ENCODE measurements at regions not wholly inside any gene's neighbourhood (a gene's known extent, or its start where the extent isn't known, plus 50 kb on each side); places are given as distances from the start of the nearest gene placed in this dataset.

- Histone ChIP-seq H3K9me3 (ENCODE audit: control insufficient read depth in 2 of 2, insufficient read depth in 1 of 2, low read depth in 1 of 2, low read length in 1 of 2) (peaks cover 0 to 3% of the 10 kb centered on the region in 2 donors), H3K27me3 (ENCODE audit: control insufficient read depth in 3 of 3, insufficient read depth in 3 of 3, low read length in 3 of 3) (no peaks in the 10 kb centered on the region), H3K4me3 (ENCODE audit: low read depth in 1 of 3, low read length in 3 of 3) (no peak overlapping the region), H3K36me3 (ENCODE audit: control insufficient read depth in 3 of 3, insufficient read depth in 2 of 3, low read depth in 1 of 3, low read length in 3 of 3) (no peaks in the 10 kb centered on the region), H3K4me1 (ENCODE audit: control insufficient read depth in 3 of 3, insufficient read depth in 2 of 3, low read depth in 1 of 3, low read length in 2 of 3) (no peaks in the 10 kb centered on the region), H3K27ac (ENCODE audit: low read depth in 1 of 3, low read length in 2 of 3) (no peak overlapping the region)
- WGBS, 3 donors: 65 to 76% (median 75%) methylated on average over 3 of the region's 3 CpGs
- FAIRE-seq: no peak
- no peak for DNase-seq
These were observed 666.7 kb upstream of the ADAMTS5 start for GRCh38 chr21:27633631-27634030.

- Histone ChIP-seq H3K4me3 (ENCODE audit: low read depth in 1 of 3, low read length in 3 of 3) (no peak overlapping the region), H3K4me1 (ENCODE audit: control insufficient read depth in 3 of 3, insufficient read depth in 2 of 3, low read depth in 1 of 3, low read length in 2 of 3) (no peaks in the 10 kb centered on the region), H3K27me3 (ENCODE audit: control insufficient read depth in 3 of 3, insufficient read depth in 3 of 3, low read length in 3 of 3) (no peaks in the 10 kb centered on the region), H3K36me3 (ENCODE audit: control insufficient read depth in 3 of 3, insufficient read depth in 2 of 3, low read depth in 1 of 3, low read length in 3 of 3) (no peaks in the 10 kb centered on the region), H3K9me3 (ENCODE audit: control insufficient read depth in 2 of 2, insufficient read depth in 1 of 2, low read depth in 1 of 2, low read length in 1 of 2) (peaks cover 0 to 3% of the 10 kb centered on the region in 2 donors), H3K27ac (ENCODE audit: low read depth in 1 of 3, low read length in 2 of 3) (no peak overlapping the region)
- no peak for FAIRE-seq
- WGBS, 3 donors: 15 to 37% (median 20%) methylated on average over 1 of the region's 1 CpG
- no peak for DNase-seq
These were observed 664.6 kb upstream of the ADAMTS5 start for GRCh38 chr21:27631471-27631870.

GRCh38 chr21:27622631-27623030 lies 655.7 kb upstream of the ADAMTS5 start:
- Histone ChIP-seq H3K27ac (ENCODE audit: low read depth in 1 of 3, low read length in 2 of 3) (no peak overlapping the region), H3K4me1 (ENCODE audit: control insufficient read depth in 3 of 3, insufficient read depth in 2 of 3, low read depth in 1 of 3, low read length in 2 of 3) (no peaks in the 10 kb centered on the region), H3K36me3 (ENCODE audit: control insufficient read depth in 3 of 3, insufficient read depth in 2 of 3, low read depth in 1 of 3, low read length in 3 of 3) (no peaks in the 10 kb centered on the region), H3K9me3 (ENCODE audit: control insufficient read depth in 2 of 2, insufficient read depth in 1 of 2, low read depth in 1 of 2, low read length in 1 of 2) (no peaks in the 10 kb centered on the region), H3K27me3 (ENCODE audit: control insufficient read depth in 3 of 3, insufficient read depth in 3 of 3, low read length in 3 of 3) (no peaks in the 10 kb centered on the region), H3K4me3 (ENCODE audit: low read depth in 1 of 3, low read length in 3 of 3) (no peak overlapping the region)
- FAIRE-seq: no peak
- DNase-seq: no peak
- WGBS, 3 donors: 82 to 90% (median 83%) methylated on average over 1 of the region's 1 CpG

GRCh38 chr21:27614231-27614630 lies 647.3 kb upstream of the ADAMTS5 start:
- FAIRE-seq (no peak), DNase-seq (no peak)
- Histone ChIP-seq H3K27me3 (ENCODE audit: control insufficient read depth in 3 of 3, insufficient read depth in 3 of 3, low read length in 3 of 3) (no peaks in the 10 kb centered on the region), H3K4me1 (ENCODE audit: control insufficient read depth in 3 of 3, insufficient read depth in 2 of 3, low read depth in 1 of 3, low read length in 2 of 3) (no peaks in the 10 kb centered on the region), H3K36me3 (ENCODE audit: control insufficient read depth in 3 of 3, insufficient read depth in 2 of 3, low read depth in 1 of 3, low read length in 3 of 3) (no peaks in the 10 kb centered on the region), H3K4me3 (ENCODE audit: low read depth in 1 of 3, low read length in 3 of 3) (no peak overlapping the region), H3K27ac (ENCODE audit: low read depth in 1 of 3, low read length in 2 of 3) (no peak overlapping the region), H3K9me3 (ENCODE audit: control insufficient read depth in 2 of 2, insufficient read depth in 1 of 2, low read depth in 1 of 2, low read length in 1 of 2) (peaks cover 0 to 2% of the 10 kb centered on the region in 2 donors)
- 73 to 80% (median 76%) methylated on average over 2 of the region's 2 CpGs for WGBS, 3 donors

- Histone ChIP-seq H3K4me3 (ENCODE audit: low read depth in 1 of 3, low read length in 3 of 3) (no peak overlapping the region), H3K27me3 (ENCODE audit: control insufficient read depth in 3 of 3, insufficient read depth in 3 of 3, low read length in 3 of 3) (no peaks in the 10 kb centered on the region), H3K27ac (ENCODE audit: low read depth in 1 of 3, low read length in 2 of 3) (no peak overlapping the region), H3K4me1 (ENCODE audit: control insufficient read depth in 3 of 3, insufficient read depth in 2 of 3, low read depth in 1 of 3, low read length in 2 of 3) (no peaks in the 10 kb centered on the region), H3K36me3 (ENCODE audit: control insufficient read depth in 3 of 3, insufficient read depth in 2 of 3, low read depth in 1 of 3, low read length in 3 of 3) (no peaks in the 10 kb centered on the region), H3K9me3 (ENCODE audit: control insufficient read depth in 2 of 2, insufficient read depth in 1 of 2, low read depth in 1 of 2, low read length in 1 of 2) (peaks cover 0 to 8% of the 10 kb centered on the region in 2 donors)
- 89 to 98% (median 93%) methylated on average over 9 of the region's 9 CpGs for WGBS, 3 donors
- FAIRE-seq (no peak), DNase-seq (no peak)
These were observed 639.5 kb upstream of the ADAMTS5 start for GRCh38 chr21:27606422-27606821.

- Histone ChIP-seq H3K36me3 (ENCODE audit: control insufficient read depth in 3 of 3, insufficient read depth in 2 of 3, low read depth in 1 of 3, low read length in 3 of 3) (no peaks in the 10 kb centered on the region), H3K4me3 (ENCODE audit: low read depth in 1 of 3, low read length in 3 of 3) (no peak overlapping the region), H3K27me3 (ENCODE audit: control insufficient read depth in 3 of 3, insufficient read depth in 3 of 3, low read length in 3 of 3) (no peaks in the 10 kb centered on the region), H3K27ac (ENCODE audit: low read depth in 1 of 3, low read length in 2 of 3) (no peak overlapping the region), H3K9me3 (ENCODE audit: control insufficient read depth in 2 of 2, insufficient read depth in 1 of 2, low read depth in 1 of 2, low read length in 1 of 2) (no peaks in the 10 kb centered on the region), H3K4me1 (ENCODE audit: control insufficient read depth in 3 of 3, insufficient read depth in 2 of 3, low read depth in 1 of 3, low read length in 2 of 3) (no peaks in the 10 kb centered on the region)
- no peak for FAIRE-seq
- no peak for DNase-seq
These were observed 629.3 kb upstream of the ADAMTS5 start for GRCh38 chr21:27596196-27596595.

- H3K4me1 ChIP-seq (ENCODE audit: control insufficient read depth in 3 of 3, insufficient read depth in 2 of 3, low read depth in 1 of 3, low read length in 2 of 3): no peaks in the 10 kb centered on the region
- H3K4me3 ChIP-seq (ENCODE audit: low read depth in 1 of 3, low read length in 3 of 3): no peak overlapping the region
- H3K27me3 ChIP-seq (ENCODE audit: control insufficient read depth in 3 of 3, insufficient read depth in 3 of 3, low read length in 3 of 3): no peaks in the 10 kb centered on the region
- DNase-seq (no peak), FAIRE-seq (no peak)
- no peaks in the 10 kb centered on the region for H3K9me3 ChIP-seq (ENCODE audit: control insufficient read depth in 2 of 2, insufficient read depth in 1 of 2, low read depth in 1 of 2, low read length in 1 of 2)
- no peaks in the 10 kb centered on the region for H3K36me3 ChIP-seq (ENCODE audit: control insufficient read depth in 3 of 3, insufficient read depth in 2 of 3, low read depth in 1 of 3, low read length in 3 of 3)
- 77 to 100% (median 90%) methylated on average over 1 of the region's 1 CpG for WGBS, 3 donors
- no peak overlapping the region for H3K27ac ChIP-seq (ENCODE audit: low read depth in 1 of 3, low read length in 2 of 3)
These were observed 628.8 kb upstream of the ADAMTS5 start for GRCh38 chr21:27595716-27596115.

GRCh38 chr21:27590271-27590670 lies 623.4 kb upstream of the ADAMTS5 start:
- Histone ChIP-seq H3K27ac (ENCODE audit: low read depth in 1 of 3, low read length in 2 of 3) (no peak overlapping the region), H3K4me1 (ENCODE audit: control insufficient read depth in 3 of 3, insufficient read depth in 2 of 3, low read depth in 1 of 3, low read length in 2 of 3) (no peaks in the 10 kb centered on the region), H3K4me3 (ENCODE audit: low read depth in 1 of 3, low read length in 3 of 3) (no peak overlapping the region), H3K27me3 (ENCODE audit: control insufficient read depth in 3 of 3, insufficient read depth in 3 of 3, low read length in 3 of 3) (no peaks in the 10 kb centered on the region), H3K9me3 (ENCODE audit: control insufficient read depth in 2 of 2, insufficient read depth in 1 of 2, low read depth in 1 of 2, low read length in 1 of 2) (no peaks in the 10 kb centered on the region), H3K36me3 (ENCODE audit: control insufficient read depth in 3 of 3, insufficient read depth in 2 of 3, low read depth in 1 of 3, low read length in 3 of 3) (no peaks in the 10 kb centered on the region)
- DNase-seq (no peak), FAIRE-seq (no peak)
- WGBS, 3 donors: 74 to 90% (median 80%) methylated on average over 6 of the region's 6 CpGs

- H3K27ac ChIP-seq (ENCODE audit: low read depth in 1 of 3, low read length in 2 of 3): no peak overlapping the region
- DNase-seq: no peak
- H3K4me1 ChIP-seq (ENCODE audit: control insufficient read depth in 3 of 3, insufficient read depth in 2 of 3, low read depth in 1 of 3, low read length in 2 of 3): no peaks in the 10 kb centered on the region
- FAIRE-seq: no peak
- no peak overlapping the region for H3K4me3 ChIP-seq (ENCODE audit: low read depth in 1 of 3, low read length in 3 of 3)
- H3K36me3 ChIP-seq (ENCODE audit: control insufficient read depth in 3 of 3, insufficient read depth in 2 of 3, low read depth in 1 of 3, low read length in 3 of 3): no peaks in the 10 kb centered on the region
- H3K9me3 ChIP-seq (ENCODE audit: control insufficient read depth in 2 of 2, insufficient read depth in 1 of 2, low read depth in 1 of 2, low read length in 1 of 2): no peaks in the 10 kb centered on the region
- no peaks in the 10 kb centered on the region for H3K27me3 ChIP-seq (ENCODE audit: control insufficient read depth in 3 of 3, insufficient read depth in 3 of 3, low read length in 3 of 3)
- WGBS, 3 donors: 77 to 87% (median 79%) methylated on average over 3 of the region's 3 CpGs
These were observed 622.9 kb upstream of the ADAMTS5 start for GRCh38 chr21:27589781-27590180.
